Activated naive CD8-positive, alpha-beta T cell treated with anti-CD3 and anti-CD28 coated beads, Interleukin-2, amount 50 U/mL, for 24 hours (primary cell): ENCODE measurements at regions not wholly inside any gene's neighbourhood (a gene's known extent, or its start where the extent isn't known, plus 50 kb on each side); places are given as distances from the start of the nearest gene placed in this dataset.

Experiments
- ATAC-seq: fragments of 150-1000 bp; cut with Tn5 transposase; one replicate; pipeline ENCODE4 v1.10.0; 2021
- DNase-seq: peaks from one replicate; pipeline ENCODE4 v3.0.0; 2021
- H3K27ac Mint-ChIP-seq: one replicate; pipeline ENCODE4 v1.8.0; 2021; ENCODE audit warnings: mild to moderate bottlenecking, mixed read lengths
- H3K27me3 Mint-ChIP-seq: one replicate; pipeline ENCODE4 v1.8.0; 2021; ENCODE audit warnings: mixed read lengths
- H3K36me3 Mint-ChIP-seq: one replicate; pipeline ENCODE4 v1.8.0; 2021; ENCODE audit warnings: low read depth, mixed read lengths
- H3K4me1 Mint-ChIP-seq: one replicate; pipeline ENCODE4 v1.8.0; 2021; ENCODE audit warnings: mixed read lengths
- H3K4me3 Mint-ChIP-seq: one replicate; pipeline ENCODE4 v1.8.0; 2021; ENCODE audit warnings: mild to moderate bottlenecking, moderate library complexity, mixed read lengths
- H3K9me3 Mint-ChIP-seq: one replicate; pipeline ENCODE4 v1.8.0; 2021; ENCODE audit warnings: mixed read lengths

DNA sequence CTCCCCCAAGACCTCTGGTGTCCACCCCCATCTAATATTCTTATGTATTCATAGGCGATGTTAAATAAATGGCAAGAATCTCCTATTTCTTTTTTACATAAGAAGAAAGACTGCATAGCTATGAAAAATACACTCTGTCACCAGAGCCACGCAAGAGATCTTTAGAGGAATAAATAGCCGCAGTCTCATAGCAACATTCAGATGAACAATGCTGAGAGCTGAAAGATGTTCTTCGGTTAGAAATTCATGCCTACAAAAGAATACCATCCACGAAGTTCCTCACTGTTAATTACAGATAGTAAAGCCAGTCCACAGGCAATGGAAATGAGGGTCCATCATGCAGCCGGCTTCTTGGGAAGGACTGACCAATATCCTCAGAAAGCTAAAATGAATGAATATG, 76.0 kb upstream of the SOD1 start:
- Mint-ChIP-seq H3K36me3 (no peaks in the 10 kb centered on the region), H3K4me1 (no peaks in the 10 kb centered on the region), H3K4me3 (no peak overlapping the region), H3K27me3 (peaks cover 2% of the 10 kb centered on the region), H3K27ac (no peak overlapping the region), H3K9me3 (no peaks in the 10 kb centered on the region)
- no peak for ATAC-seq
- DNase-seq, result no peak

DNA sequence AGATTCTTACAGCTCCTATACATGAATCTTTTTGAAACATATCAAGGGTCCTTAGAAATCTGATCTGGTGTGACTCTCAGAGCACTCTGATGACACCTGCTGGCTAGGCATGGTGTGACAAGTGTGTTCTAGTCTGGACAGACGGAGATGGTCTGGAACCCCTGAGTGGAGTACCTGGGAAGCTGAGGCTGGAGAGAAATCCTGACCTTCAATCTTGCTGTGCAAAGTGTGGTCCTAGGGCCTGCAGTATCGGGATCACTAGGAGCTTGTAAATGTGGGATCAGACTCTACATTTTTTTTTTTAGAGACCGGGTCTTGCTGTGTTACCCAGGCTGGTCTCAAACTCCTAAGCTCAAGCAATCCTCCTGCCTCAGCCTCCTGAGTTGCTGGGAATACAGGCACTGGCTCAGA, 78.6 kb upstream of the SOD1 start:
- Mint-ChIP-seq H3K36me3 (no peaks in the 10 kb centered on the region), H3K27me3 (peaks cover 2% of the 10 kb centered on the region), H3K9me3 (no peaks in the 10 kb centered on the region), H3K4me1 (no peaks in the 10 kb centered on the region), H3K4me3 (no peak overlapping the region), H3K27ac (no peak overlapping the region)
- ATAC-seq (peak; percentile 80), DNase-seq (peak; percentile 81)

DNA sequence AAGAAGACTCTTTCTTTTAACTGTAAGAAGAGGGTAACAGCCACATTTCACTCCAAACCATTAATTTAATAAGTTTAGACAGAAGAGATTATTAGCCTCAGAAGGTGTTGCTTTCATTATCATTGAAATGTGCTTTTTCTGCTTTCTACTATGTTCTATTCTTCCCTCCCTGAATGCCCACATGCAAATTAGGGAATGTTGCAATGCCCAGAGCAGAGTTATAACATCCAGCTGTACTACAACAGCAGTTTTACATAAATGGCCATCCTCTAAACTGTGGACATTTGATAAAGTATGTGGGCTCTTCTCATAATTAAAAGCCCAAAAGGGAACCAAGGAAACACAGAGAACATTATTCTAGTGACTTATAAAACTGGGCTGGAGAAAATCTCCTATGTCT, 82.2 kb upstream of the SOD1 start:
- DNase-seq (no peak), ATAC-seq (no peak)
- Mint-ChIP-seq H3K27me3 (peaks cover 2% of the 10 kb centered on the region), H3K9me3 (peaks cover 8% of the 10 kb centered on the region), H3K4me3 (no peak overlapping the region), H3K4me1 (no peaks in the 10 kb centered on the region), H3K27ac (no peak overlapping the region), H3K36me3 (no peaks in the 10 kb centered on the region)

DNA sequence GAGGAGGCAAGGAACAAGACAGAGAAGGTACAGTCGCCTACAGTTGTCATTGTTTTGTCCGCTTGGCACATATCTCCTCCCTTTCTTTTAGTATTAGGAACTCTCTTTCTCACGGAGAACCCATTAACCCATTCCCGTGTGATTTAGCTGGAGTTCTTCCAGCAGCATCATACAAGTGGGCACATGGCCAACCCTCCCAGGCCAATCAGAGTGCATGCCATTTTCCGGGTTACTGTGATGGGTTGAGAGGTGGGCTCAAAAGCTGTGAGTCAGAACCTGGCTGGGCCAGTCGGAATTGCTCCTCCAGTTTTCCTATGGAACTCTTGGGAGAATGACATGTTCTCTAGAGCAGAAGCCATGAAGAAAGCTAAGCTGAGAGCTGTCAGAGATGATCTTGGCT, 83.1 kb upstream of the SOD1 start:
- Mint-ChIP-seq H3K27ac (no peak overlapping the region), H3K9me3 (peaks cover 8% of the 10 kb centered on the region), H3K4me1 (no peaks in the 10 kb centered on the region), H3K27me3 (peaks cover 2% of the 10 kb centered on the region), H3K4me3 (no peak overlapping the region), H3K36me3 (no peaks in the 10 kb centered on the region)
- DNase-seq, result no peak
- no peak for ATAC-seq

DNA sequence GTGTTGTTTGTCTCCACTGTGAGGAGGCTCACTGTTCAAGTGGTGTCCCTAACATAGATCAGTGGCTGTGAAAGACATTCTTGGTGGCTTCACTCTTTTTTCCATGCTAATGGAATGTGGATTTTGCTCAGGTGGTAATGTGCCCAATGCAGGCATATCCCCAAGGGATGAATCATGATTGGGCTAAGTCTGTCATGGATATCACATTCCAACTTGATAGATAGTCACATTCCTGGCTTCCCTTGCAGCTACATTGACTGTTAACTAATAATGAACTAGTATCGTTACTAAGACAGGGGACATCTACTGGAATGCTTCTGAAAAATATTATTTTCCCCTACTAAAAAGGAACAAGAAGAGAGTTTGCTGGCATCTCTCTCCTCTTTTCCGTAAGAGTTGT, 86.3 kb upstream of the SOD1 start:
- Mint-ChIP-seq H3K36me3 (no peaks in the 10 kb centered on the region), H3K27me3 (no peaks in the 10 kb centered on the region), H3K4me3 (no peak overlapping the region), H3K4me1 (no peaks in the 10 kb centered on the region), H3K27ac (no peak overlapping the region), H3K9me3 (peaks cover 8% of the 10 kb centered on the region)
- ATAC-seq (no peak), DNase-seq (no peak)

DNA sequence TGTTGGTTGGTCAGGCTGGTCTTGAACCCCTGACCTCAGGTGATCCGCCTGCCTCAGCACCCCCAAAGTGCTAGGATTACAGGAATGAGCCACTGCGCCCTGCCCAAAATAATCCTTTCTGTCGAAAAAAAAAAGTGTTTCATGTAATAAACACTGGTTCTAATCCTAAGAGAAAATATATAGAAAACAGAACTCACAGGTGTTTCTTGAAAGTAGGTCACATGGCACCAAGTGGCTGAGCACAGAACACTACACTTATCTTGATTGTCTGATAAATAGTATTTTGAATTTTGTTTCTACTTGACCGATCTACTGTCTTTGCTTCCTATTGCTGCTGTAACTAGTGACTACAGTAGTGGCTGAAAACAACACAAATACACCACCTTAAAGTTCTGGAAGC, 87.6 kb upstream of the SOD1 start:
- ATAC-seq (no peak), DNase-seq (no peak)
- no peaks in the 10 kb centered on the region for H3K36me3 Mint-ChIP-seq
- peaks cover 8% of the 10 kb centered on the region for H3K9me3 Mint-ChIP-seq
- no peaks in the 10 kb centered on the region for H3K27me3 Mint-ChIP-seq
- H3K4me1 Mint-ChIP-seq, result no peaks in the 10 kb centered on the region
- H3K27ac Mint-ChIP-seq, result no peak overlapping the region
- H3K4me3 Mint-ChIP-seq, result no peak overlapping the region

DNA sequence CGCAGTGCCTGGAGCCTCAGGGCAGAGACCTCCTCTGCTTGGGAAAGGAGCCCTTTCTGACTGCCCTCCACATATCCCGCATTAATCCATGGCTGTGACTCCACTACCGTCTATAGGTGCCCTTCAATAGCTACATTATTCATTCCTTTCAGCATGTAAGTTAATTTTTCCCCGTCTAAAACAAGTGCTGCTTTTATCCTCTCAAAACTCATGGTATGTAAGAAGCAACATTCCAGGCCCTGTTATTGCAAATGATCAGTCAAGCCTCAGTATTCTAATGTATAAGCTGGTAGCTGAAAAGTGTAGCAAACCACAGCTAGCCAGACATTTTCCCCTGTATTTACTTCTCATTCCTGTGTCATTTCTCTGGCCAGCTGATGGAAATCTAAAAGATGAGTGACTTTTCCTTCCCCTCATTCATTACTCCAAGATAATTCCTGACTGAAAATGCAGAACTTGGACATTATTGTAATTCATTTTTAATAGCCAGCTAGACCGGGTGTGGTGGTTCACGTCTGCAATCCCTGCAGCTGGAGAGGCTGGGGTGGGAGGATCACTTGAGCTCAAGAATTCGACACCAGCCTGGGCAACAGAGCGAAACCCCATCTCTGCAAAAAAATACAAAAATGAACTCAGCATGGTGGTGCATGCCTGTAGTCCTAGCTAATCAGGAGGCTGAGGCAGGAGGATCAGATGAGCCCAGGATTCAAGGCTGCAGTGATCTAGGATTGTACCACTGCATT, 88.5 kb upstream of the SOD1 start:
- peaks cover 8% of the 10 kb centered on the region for H3K9me3 Mint-ChIP-seq
- no peaks in the 10 kb centered on the region for H3K4me1 Mint-ChIP-seq
- H3K4me3 Mint-ChIP-seq, result no peak overlapping the region
- no peak for DNase-seq
- no peak for ATAC-seq
- H3K27ac Mint-ChIP-seq, result no peak overlapping the region
- H3K36me3 Mint-ChIP-seq, result no peaks in the 10 kb centered on the region
- H3K27me3 Mint-ChIP-seq, result no peaks in the 10 kb centered on the region

DNA sequence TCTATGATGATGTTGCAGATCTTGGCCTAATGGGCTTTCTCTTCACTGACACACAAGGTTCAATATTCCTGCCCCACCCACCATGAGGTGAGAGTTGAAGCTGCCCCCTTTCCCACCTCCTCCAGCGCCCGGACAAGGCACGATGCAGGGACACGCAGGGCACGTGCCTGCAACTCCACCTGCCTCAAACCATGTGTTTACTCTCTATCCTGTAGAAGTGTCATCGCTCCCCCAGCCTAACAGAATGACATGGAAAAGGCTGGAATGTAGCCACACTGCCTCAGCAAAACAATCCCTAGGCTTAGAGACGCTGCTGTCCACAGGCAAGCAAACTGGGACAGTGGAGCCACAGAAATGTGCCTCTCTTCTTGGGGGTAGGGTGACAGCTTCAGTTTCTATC, 92.9 kb upstream of the SOD1 start:
- H3K27ac Mint-ChIP-seq, result no peak overlapping the region
- H3K4me3 Mint-ChIP-seq, result no peak overlapping the region
- H3K9me3 Mint-ChIP-seq, result no peaks in the 10 kb centered on the region
- DNase-seq (no peak), ATAC-seq (no peak)
- no peaks in the 10 kb centered on the region for H3K27me3 Mint-ChIP-seq
- H3K4me1 Mint-ChIP-seq, result peaks cover 2% of the 10 kb centered on the region
- H3K36me3 Mint-ChIP-seq, result no peaks in the 10 kb centered on the region

DNA sequence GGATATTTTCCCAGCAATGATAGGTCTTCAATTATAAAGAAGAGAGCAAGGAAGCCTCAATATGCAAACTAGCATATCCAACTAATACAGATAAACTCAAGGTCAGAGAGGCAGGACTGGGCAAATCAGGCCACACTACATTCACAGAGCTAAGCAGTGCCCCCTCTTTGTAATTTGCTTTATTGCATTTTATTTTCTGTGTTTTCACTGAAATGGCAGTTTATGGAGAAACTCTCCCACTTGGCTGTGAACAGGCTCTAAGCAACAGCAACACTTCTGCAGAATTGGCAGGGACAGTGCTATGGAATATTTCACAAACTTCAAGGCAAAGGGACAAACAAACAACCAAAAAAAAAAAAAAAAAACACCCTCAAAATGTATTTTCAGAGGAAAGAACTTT, 93.4 kb upstream of the SOD1 start:
- no peak overlapping the region for H3K4me3 Mint-ChIP-seq
- no peaks in the 10 kb centered on the region for H3K36me3 Mint-ChIP-seq
- no peak overlapping the region for H3K27ac Mint-ChIP-seq
- ATAC-seq, result no peak
- DNase-seq, result no peak
- H3K4me1 Mint-ChIP-seq, result peaks cover 2% of the 10 kb centered on the region
- no peaks in the 10 kb centered on the region for H3K9me3 Mint-ChIP-seq
- H3K27me3 Mint-ChIP-seq, result no peaks in the 10 kb centered on the region

DNA sequence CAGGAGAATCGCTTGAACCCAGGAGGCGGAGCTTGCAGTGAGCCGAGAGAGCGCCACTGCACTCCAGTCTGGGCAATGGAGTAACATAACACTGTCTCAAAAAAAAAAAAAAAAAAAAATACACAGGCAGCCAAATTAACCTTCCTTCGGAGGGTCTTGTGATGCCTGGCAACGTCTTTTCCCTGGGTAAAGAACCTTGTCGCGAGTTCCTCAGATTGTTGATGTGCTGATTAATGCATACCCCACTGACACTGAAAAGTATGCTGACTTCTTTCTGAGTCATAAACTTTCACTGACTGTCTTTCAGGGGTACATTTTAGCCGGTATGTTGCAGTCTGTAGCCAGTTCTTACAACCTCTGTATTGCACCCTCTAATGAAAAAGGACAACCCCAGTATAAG, 95.1 kb upstream of the SOD1 start:
- Mint-ChIP-seq H3K36me3 (peaks cover 5% of the 10 kb centered on the region), H3K9me3 (no peaks in the 10 kb centered on the region), H3K27me3 (peaks cover 3% of the 10 kb centered on the region), H3K4me1 (peaks cover 13% of the 10 kb centered on the region), H3K27ac (no peak overlapping the region), H3K4me3 (no peak overlapping the region)
- no peak for ATAC-seq
- no peak for DNase-seq

DNA sequence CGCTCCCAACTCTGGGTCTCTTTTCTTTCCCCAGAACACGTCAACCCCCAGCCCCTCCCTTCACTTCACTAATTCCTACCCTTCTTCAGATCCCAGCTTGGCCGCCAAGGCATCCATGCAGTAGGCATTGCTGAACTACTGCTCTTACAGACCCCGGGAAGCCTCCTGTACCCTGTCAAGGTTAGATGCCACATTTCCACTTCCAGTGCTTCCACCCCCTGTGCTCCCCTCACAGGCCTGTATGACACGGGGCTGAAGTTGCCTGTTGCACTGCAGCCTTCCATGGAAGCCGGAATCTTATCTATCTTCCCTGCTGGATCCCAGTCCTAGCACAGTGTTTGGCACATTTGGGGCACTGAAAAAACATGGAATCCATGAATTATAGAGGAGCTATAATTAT, 99.0 kb upstream of the SOD1 start:
- Mint-ChIP-seq H3K4me1 (peaks cover 28% of the 10 kb centered on the region), H3K4me3 (peak overlapping the region; percentile 91), H3K27ac (peak overlapping the region; percentile 85), H3K9me3 (no peaks in the 10 kb centered on the region), H3K27me3 (peaks cover 21% of the 10 kb centered on the region), H3K36me3 (peaks cover 8% of the 10 kb centered on the region)
- DNase-seq (no peak), ATAC-seq (no peak)

DNA sequence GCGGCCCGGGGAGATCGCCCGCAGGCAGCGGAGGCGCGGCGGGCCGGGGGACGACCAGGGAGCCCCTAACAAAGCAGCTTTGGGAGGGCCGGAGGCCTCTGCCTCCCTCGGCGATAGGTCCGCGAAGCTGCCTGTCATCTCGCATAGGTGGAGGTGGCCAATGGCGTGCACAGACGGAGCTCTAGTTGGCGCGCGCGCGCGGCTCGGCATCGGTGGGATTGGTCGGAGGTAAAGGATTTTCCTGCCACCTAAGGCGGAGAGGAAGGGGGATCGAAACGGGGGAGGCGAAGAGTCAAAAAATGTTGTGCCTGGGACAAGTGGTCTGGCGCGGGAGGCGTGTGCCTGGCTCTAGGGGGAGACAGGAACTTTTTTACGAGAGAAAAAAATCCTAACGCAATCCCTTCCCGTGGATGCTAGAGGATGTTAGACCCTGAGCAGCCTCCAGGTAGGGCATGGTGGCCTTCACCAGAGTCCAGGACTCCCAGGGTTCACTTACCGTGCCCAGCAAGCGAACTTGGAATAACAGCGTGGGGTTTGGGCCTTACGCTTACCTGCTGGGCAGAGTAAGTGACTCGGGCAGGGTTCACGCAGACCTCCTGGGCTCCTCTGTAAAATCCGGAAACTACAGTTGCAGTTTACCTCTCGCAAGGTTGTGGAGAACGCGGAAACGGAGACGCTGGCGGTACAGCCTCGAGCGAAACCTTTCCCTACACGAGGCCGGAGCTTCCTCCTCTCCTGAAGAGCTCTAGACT, 99.9 kb upstream of the SOD1 start:
- ATAC-seq, result peak; percentile 88
- H3K4me3 Mint-ChIP-seq, result peak overlapping the region; percentile 91
- H3K36me3 Mint-ChIP-seq, result peaks cover 8% of the 10 kb centered on the region
- H3K9me3 Mint-ChIP-seq, result no peaks in the 10 kb centered on the region
- peaks cover 25% of the 10 kb centered on the region for H3K27me3 Mint-ChIP-seq
- peak; percentile 95 for DNase-seq
- peaks cover 37% of the 10 kb centered on the region for H3K4me1 Mint-ChIP-seq
- H3K27ac Mint-ChIP-seq, result peak overlapping the region; percentile 85

DNA sequence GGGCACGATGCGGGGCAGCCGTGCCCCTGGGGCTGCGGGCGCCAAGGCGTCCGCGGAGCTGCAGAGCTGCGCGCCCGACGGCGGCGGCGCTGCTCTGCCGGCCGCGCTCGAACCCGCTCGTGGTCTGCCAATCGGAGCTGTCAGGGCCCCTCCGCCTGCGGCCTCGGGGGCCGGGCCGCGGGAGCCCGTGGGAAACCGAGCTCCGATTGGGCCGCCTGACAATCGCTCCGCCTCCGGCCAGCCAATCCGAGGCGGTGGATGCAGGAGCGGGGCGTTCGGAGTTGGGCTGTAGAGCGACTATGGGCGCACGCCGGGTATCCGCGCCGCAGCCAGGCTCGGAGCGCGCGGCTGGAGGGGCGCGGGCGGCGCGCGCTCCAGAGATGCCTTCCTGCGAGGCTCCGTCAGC, 100.5 kb upstream of the SOD1 start:
- no peaks in the 10 kb centered on the region for H3K9me3 Mint-ChIP-seq
- peak overlapping the region; percentile 91 for H3K4me3 Mint-ChIP-seq
- H3K36me3 Mint-ChIP-seq, result peaks cover 8% of the 10 kb centered on the region
- DNase-seq (peak; percentile 90), ATAC-seq (peak; percentile 89)
- H3K4me1 Mint-ChIP-seq, result peaks cover 41% of the 10 kb centered on the region
- peaks cover 25% of the 10 kb centered on the region for H3K27me3 Mint-ChIP-seq
- H3K27ac Mint-ChIP-seq, result no peak overlapping the region

DNA sequence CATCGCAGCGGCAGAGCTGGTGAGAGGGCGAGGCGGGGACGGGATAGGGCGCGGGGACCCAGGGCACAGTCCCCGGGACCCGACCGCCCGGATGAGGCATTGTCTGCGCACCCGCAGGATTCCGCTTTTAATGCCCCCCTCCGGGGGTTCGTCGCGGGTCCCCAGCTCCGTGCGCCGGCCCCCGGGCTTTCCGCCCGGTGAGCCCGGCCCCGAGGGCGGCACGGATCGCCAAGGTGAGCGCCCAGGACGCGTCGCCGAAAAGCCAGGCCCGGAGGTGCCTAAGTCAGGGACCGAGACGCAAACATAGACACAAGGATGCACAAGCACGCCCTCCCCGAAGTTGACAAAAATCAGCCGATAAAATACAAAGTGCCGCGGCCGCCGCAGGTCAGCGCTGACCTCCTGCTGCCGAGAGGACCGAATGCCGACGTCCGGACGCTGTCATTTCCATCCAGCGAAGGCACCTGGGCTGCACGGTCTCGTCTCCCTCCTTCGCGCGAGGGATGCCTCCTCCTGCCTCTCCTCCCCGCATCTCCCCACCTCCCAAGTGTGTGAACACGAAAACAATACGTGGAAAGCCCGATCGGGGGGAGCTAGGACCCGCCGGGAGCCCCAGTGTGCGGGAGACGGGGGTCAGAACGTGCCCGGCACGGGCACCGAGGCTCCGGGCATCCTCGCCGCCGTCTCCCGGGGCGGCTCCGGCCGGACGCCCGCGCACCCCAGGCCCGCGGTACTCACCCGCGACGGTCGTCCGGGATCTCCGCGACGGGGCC, 101.1 kb upstream of the SOD1 start:
- Mint-ChIP-seq H3K4me1 (peaks cover 47% of the 10 kb centered on the region), H3K27ac (no peak overlapping the region), H3K4me3 (peak overlapping the region; percentile 79), H3K36me3 (peaks cover 8% of the 10 kb centered on the region), H3K9me3 (no peaks in the 10 kb centered on the region), H3K27me3 (peaks cover 25% of the 10 kb centered on the region)
- DNase-seq (peak; percentile 40), ATAC-seq (peak; percentile 4)
